COLO829 (cell line): ENCODE measurements at regions not wholly inside any gene's neighbourhood (a gene's known extent, or its start where the extent isn't known, plus 50 kb on each side); places are given as distances from the start of the nearest gene placed in this dataset.

Source experiments
- DNase-seq: peaks from one replicate; pipeline ENCODE4 v3.0.0; 2012; ENCODE audit warnings: low spot score

DNA sequence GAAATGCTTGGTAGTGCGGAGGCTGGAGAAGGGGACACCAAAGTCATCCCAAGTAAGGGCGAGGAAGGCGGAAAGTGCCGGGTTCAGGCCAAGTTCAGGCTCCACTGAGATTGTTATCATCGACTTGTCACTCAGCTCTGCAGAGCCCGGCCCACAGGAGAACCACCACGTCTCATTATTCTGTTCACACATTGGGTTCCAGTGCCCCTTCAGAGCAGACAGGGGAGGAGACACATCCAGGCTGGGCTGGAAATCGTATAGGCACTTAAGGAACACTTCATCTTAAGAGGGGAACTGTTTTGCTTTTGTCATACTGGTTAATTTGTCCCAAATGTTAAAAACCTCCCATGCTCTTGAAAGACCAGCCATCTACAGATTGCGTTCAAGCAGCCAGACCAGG is 118.3 kb upstream of the ADAMTS18 start:
- DNase-seq: no peak

DNA sequence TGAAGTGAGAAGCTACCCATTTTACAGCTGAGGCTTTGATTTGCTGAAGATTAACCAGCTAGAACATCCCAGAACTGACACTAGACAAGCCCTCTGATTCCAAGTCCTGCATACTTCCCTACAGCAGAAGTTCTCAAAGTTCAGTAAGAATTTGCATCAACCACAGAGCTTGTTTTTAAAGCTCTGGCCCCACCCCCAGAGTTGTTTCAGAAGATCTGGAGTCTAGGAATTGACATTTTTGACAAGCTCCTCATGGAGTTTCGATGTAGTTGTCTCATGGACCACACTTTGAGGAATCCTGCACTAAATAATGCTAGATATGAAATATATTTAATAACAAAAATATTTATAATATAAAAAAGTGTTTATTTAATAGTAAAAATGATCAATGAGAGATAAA is 120.3 kb upstream of the ADAMTS18 start:
- no peak for DNase-seq

GRCh38 chr16:77555791-77556190 is 121.0 kb upstream of the ADAMTS18 start:
- no peak for DNase-seq

- DNase-seq: no peak
Measured at GRCh38 chr16:77556201-77556873, 121.5 kb upstream of the ADAMTS18 start.

- DNase-seq: no peak
Measured at GRCh38 chr16:77557385-77557784, 122.6 kb upstream of the ADAMTS18 start.

DNA sequence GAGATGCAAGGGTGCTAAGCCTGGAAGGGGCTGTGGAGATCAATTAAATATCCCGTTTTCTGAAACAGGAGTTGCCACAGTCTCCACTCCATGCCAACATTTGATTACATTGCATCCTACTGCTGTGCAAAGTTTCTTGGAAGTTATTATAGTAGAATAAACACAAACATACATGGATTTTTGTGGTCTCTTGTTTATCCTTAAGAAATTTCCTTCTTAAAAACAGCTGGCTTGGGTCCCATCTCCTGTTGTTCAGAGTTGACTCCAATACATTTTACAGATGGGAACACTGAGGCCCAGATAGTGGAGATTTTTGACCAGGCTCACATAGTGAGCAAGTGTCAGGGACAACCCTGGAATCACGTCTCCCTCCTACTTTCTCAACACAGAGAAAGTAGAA is 124.0 kb upstream of the ADAMTS18 start:
- DNase-seq: no peak

DNA sequence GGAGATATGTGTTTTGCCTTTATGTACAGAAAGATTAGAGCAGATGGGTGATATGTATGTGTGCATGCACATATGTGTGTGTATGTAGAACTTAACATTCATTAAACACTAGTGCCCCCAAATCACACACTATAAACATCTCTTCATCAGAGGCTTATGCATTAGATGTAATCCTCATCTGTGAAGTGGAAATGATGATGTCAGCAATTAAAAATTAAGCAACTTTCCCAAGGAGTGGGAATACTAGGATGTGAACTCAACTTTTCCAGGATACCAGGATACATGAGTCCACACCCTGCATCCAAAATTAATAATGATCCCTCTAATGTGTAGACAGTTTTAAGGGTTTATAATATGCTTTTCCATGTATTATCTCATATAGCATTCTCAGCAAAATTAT is 127.7 kb upstream of the ADAMTS18 start:
- DNase-seq: no peak

DNA sequence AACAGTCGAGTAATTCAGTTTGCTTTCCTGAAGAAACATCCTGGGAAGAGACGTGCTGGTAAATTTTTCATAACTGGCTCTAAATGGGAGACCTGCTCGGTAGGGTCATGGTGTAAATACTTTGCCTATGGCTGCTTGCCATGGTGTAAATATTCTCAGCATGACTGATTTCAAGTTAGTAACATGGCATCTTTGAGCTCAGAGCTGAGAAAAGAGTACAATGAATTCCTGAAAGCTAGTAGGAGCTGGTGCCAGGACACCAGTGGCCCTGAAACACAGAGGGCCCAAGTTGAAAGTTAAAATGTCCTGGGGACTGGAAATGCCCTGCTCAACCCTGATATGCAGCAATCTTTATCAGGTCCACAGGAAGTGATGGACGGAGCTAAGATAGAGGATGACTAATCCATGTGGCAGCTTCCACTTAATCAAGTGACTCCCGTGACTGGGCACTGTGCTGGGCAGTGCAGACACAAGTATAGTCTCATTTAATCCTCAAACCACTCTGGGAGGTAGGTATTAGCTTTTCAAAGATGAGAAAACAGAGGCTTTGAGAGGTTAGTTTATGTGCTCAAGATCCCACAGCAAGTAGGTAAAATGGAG is 130.1 kb upstream of the ADAMTS18 start:
- no peak for DNase-seq

- DNase-seq: no peak
Measured at GRCh38 chr16:77569406-77569805, 134.6 kb upstream of the ADAMTS18 start.

GRCh38 chr16:77570574-77570973 is 135.7 kb upstream of the ADAMTS18 start:
- DNase-seq: no peak

DNA sequence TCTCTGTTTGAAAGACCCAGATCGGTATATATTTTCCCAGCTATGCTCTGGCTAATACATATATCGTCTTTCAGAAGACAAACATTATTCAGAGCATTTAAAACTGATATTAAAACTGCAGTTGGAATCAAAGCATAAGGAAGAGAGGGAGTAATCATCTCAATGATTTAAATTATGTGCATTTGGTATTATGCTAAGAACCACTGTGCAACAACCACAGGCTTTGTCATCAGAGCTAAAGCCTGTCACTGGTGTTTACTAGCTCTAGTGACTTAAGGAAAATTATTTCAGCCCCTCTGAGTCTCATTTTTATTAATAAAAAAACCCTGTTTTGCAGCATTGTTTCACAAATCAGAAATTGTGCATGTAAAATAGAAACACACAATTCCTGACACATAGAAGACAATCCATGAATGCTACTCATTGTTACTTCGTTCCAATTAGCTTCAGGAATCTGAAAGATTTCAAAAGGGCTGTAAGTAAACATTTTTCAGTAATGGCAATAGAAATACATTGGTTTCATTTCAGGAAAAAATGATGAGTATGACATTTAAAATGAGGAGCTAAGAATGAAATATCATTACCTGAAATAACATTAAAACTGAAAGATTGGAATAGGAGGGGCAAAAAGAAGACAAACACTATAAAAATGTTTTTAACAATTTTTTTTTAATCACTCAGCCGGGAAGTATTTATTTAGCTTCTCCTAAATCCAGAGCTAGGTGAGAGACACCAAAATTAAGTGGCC is 136.5 kb upstream of the ADAMTS18 start:
- DNase-seq: no peak

DNA sequence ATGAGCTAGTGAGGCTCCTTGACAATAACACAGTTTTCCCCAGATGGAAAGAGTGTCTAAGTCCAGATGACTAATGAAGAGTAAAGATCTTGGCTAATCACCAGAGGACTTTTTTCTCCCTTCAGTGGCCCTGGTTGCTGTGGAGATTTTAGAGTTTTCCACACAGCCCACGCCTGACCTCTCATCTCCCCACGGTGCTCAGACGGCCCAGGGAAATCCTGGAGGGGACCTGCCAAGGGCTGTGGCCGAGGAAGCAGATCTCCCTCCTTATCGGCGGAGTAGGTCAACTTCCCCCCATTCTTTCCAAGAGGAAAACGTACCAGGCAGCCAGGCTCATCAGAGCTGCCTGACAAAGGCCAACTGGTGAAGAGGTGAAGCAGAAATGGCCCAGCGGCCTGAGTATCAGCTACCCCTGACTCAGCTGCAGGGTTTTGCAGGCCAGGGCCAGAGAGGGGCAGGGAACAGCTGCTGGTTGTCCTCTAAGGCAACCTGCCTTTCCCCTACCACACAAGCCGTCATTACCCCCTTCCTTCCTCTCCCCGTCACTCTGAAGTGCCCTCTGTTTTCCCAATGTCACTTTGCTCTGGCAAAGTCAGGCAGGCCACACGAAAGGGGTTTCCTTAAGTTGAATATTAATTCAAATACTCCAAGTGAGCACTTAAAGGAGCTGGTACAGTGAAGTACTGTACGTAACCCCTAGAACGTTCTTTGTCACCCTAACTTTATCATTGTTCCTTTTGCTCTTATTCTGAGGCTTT is 140.2 kb upstream of the ADAMTS18 start:
- no peak for DNase-seq

- DNase-seq: no peak
Measured at GRCh38 chr16:77579351-77579891, 142.9 kb upstream of the NUDT7 start.

GRCh38 chr16:77581706-77582105 is 140.6 kb upstream of the NUDT7 start:
- no peak for DNase-seq

- DNase-seq: peak; percentile 56
Measured at GRCh38 chr16:77584205-77584859, 138.0 kb upstream of the NUDT7 start.

- DNase-seq: no peak
Measured at GRCh38 chr16:77585379-77586251, 136.7 kb upstream of the NUDT7 start.

- no peak for DNase-seq
Measured at GRCh38 chr16:77588389-77588788, 133.9 kb upstream of the NUDT7 start.

DNA sequence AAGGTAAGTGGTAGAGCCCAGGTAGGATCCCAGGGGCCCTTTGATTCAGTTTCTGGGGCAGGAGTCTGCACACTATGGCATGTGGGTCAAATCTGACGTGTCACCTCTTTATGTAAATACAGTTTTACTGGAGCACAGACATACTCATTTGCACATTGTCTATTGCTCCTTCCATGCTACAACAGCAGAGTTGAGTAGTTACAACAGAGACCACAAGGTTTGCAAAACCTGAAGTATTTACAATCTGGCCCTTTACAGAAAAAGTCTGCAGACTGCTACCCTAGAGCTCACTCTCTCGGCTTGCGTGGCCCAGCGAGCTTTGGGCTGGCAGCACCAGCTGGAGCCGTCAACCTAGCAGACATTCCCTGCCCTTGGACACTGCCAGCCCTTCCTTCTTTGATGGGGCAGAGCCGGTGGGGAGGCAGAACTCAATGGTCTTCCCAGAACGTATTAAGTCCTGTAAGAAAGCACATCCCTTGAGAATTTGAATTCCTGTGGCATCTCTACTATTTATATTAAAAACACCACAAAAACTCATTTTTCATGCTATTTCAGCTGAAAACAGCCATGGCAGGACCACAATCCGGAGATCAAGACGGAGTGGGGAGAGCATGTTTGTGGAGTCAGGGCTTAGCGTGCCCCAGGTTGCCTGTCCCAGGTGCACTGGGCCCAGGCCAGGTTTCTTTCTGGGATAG is 133.1 kb upstream of the NUDT7 start:
- no peak for DNase-seq

GRCh38 chr16:77590707-77591106 is 131.6 kb upstream of the NUDT7 start:
- no peak for DNase-seq

- no peak for DNase-seq
Measured at GRCh38 chr16:77591347-77591746, 131.0 kb upstream of the NUDT7 start.
